GM18870 (cell line): ENCODE measurements at regions not wholly inside any gene's neighbourhood (a gene's known extent, or its start where the extent isn't known, plus 50 kb on each side); places are given as distances from the start of the nearest gene placed in this dataset.
"Not testable (repeated sequence)": the region's sequence is repeated elsewhere in the genome, so short reads cannot be mapped to it uniquely, and the experiment has no call there.

Experiments used
- ATAC-seq: cut with Tn5 transposase; IDR thresholded peaks from one replicate; pipeline ENCODE4 v1.9.1; 2021; ENCODE audit warnings: moderate library complexity; ENCODE audit not compliant: unreplicated experiment

DNA sequence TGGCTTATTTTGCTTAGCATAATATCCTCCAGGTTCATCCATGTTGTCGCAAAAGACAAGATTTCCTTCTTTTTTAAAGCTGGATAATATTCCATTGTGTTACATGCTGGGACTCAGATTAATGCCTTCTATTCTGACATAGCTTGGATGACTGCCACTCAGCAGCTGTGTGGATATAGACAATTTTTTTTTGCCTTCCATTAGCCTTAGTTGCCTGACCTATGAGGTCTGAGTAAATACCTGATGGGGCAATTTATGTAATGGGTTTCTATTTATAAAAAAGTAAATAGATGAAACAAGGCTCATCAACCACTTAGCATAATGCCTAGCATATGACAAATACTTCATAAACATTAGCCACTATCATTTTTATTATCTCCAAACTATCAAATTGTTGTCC is 515.4 kb downstream of the ZNF674 start:
- no peak for ATAC-seq

DNA sequence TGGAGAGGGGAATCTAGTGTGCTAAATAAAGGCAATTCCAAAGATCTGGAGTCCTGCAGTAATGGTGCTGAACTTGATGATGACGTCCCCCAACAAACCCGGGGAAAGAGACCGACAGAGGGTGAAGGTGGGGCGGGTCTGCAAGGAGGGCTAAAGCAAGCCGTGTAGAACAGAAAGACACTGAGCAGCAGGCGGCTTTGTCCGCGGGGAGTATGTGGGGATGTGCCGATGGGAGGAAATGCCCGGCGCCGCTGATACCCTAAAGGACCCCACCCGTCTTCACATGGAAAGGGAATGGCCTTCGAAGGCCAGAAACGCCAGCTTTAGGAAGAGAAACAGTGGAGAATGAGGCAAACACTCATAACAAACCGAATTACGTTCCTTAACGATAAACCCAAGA is 528.9 kb downstream of the ZNF674 start:
- no peak for ATAC-seq

DNA sequence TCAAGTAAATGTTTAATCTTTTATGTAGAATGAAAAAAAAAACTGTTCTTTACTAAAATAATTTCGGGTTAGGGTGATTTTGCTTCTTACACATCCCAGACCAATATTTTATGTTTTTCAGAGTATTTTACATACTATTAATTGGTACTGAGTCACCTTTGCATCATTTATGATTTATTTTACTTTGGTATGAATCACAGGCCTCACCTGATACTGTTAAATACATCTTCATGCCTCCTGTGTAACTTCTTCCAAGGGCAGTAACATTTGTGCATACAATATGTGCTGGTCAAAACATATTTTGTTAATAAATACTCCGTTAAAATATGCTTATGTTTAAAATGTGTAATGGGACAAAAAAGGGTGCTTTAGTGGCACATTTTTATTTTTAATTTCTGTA is 529.6 kb downstream of the ZNF674 start:
- ATAC-seq: no peak

DNA sequence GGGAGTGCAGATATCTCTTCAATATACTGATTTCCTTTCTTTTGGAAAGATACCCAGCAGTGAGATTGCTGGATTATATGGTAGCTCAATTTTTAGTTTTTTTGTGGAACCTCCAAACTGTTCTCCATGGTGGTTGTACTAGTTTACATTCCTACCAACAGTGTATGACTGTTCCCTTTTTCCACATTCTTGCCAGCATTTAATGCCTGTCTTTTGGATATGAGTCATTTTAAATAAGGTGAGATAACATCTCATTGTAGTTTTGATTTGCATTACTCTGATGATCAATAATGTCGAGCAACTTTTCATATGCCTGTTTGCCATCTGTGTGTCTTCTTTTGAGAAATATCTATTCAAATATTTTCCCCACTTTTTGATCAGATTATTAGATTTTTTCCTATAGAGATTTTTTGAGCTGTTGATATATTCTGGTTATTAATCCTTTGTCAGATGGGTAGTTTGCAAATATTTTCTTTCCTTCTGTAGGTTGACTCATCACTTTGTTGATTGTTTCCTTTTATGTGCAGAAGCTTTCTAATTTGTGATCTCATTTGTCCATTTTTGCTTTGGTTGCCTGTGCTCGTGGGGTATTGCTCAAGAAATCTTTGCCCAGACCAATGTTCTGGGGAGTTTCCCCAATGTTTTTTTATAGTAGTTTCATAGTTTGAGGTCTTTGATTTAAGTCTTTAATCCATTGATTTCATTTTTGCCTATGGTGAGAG is 552.7 kb downstream of the ZNF674 start:
- ATAC-seq: no peak

DNA sequence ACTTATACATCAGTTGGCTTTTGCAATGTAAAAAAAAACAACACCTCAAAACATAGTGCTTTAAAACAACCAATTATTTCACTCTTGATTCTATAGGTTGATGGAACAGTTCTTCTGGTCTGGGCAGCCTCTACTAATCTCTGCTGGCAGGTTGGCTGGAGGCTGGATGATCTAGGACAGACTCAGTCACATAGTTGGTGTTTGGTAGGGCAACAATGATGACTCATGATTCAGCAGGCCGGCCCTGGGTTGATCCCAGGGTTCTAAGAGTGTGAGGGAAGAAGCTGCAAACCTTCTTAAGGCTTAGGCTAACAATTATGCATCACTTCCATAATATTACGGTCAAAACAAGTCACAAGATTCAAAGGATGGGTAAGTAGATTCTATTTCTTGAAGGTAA is 558.2 kb downstream of the ZNF674 start:
- no peak for ATAC-seq

DNA sequence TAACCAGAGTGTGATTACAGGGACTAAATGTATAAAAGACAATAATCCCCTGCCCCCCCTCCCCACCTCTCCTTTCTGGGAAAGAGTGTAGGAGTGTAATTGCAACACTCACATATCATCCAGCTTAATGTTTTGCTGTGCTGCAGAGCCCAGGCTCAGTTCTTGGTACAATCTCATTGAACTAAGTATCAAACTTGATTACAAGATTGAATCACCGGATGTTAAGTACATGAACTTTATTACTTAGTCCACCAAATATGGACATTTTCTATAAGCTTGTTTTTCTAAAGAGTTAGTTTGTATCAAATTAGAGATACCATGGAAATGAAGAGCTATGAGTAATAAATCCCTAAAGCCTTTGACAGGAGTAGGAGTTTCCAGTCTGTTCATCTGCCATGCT is 559.1 kb downstream of the ZNF674 start:
- ATAC-seq: no peak

DNA sequence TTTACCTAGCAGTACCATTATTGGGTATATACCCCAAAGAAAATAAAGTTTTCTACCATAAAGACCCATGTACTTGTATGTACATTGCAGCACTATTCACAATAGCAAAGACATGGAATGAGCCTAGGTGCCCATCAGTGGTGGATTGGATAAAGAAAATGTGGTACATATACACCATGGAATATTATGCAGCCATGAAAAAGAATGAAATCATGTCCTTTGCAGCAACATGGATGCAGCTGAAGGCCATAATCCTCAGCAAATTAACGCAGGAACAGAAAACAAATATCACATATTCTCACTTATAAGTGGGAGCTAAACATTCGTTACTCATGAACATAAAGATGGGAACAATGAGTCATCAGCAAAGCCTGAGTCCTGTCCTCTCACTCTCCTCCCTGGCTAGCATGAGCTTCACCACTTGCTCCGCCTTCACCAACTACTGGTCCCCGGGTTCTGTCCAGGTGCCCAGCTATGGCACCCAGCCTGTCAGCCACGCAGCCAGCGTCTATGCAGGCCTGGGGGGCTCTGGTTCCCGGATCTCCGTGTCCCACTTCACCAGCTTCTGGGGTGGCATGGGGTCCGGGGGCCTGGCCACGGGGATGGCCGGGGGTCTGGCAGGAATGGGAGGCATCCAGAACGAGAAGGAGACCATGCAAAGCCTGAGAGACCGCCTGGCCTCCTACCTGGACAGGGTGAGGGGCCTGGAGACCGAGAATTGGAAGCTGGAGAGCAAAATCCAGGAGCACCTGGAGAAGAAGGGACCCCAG is 562.1 kb downstream of the ZNF674 start:
- not testable (repeated sequence) for ATAC-seq

DNA sequence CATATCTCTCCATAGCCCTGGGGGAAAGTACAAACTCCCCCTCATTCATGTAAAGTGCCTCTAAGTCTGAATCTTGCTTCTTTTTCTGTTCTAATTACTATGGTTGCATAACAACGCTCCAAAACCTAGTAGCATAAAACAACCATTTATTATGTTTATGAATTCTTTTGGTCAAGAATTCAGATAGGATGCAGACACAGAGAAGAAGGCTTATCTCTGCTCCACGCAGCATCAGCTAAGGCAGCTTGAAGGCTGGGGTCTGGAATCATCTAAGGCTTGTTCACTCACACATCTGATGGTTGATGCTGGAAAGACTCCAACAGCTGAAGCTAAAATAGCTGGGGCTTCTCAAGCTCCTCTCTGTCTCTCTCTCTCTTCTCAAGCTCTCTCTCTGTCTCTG is 564.5 kb downstream of the ZNF674 start:
- ATAC-seq: no peak

DNA sequence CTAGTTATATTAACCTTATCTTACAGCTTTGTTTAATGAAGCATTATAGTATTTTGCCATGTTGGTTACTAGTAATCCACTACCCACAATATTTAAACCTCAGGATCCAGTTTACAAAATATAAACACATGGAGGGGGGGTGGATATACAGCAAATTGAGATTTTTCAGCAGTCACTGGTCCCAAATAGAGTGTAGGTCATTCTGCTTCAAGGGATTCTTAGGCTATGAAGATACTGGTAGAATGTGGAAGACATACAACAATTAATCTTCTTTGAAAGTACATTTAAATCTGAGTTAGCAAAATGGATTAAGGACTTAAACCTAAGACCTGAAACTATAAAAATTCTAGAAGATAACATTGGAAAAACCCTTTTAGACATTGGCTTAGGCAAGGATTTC is 569.6 kb downstream of the ZNF674 start:
- no peak for ATAC-seq

DNA sequence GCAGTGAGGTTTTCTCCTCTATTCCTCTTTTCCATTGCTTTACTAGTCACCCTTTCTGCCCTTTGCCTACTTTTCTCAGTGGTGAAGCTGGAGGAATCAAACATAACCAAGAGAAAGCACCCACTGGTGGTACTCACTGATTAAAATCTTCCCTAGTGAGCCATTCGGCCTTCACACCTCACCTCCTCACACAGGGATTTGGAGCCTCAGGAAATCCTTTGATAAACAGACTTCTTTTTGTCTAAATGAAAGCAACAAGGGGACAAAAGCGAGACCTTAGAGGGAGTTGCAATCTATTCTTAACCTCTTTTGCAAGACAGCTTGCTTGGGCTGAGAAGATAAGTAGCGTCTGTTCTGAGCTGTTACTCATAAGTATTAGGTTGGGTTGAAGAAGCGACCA is 572.6 kb downstream of the ZNF674 start:
- no peak for ATAC-seq

DNA sequence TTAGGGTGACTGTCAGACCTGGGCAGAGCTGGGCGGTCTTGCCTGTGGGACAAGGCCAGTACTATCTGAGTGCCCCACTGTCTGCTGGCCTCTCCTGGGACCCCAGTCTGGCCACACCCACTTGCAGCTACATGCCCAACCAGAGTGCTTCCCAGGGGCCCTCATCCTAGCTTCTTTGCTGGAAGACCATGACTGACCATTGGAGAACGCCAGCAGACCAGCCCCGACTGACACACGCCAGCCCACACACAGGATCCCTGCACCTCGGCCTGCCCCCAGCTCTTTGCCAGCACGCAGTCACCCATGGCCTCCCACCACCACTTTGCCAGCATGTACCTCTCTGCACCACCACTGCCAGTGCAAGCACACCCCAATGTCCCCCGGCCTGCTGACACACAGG is 585.7 kb downstream of the ZNF674 start:
- ATAC-seq: no peak

DNA sequence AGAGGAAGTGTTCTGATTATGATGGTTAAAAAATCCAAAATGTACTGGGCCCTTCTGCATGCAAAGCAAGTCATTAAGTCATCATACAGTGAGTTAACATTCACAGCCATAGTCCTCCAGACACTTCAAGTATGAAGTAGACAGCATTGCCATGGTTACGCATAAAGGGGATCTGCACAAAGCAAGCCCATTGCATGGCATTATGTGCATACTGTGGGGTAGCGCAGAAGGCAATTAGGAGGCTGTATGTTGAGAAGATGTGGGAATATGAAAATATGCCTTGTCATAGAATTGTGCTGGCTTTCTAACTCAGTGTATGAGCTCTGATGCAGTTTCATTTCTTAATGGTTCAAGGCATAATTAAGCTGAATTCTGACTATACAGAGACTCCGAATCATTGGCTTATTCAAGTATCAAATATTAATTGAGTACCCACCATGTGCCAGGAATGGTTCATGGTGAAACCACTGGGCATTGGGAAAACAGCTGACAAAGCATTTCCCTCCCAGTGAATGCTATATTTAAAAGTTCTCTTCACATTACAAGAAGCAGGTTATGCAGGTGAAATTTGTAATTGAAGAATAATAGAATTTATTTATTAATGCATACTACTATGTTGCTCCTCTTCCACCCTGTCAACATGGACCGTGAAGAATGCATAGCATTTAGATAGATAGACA is 588.9 kb downstream of the ZNF674 start:
- no peak for ATAC-seq

DNA sequence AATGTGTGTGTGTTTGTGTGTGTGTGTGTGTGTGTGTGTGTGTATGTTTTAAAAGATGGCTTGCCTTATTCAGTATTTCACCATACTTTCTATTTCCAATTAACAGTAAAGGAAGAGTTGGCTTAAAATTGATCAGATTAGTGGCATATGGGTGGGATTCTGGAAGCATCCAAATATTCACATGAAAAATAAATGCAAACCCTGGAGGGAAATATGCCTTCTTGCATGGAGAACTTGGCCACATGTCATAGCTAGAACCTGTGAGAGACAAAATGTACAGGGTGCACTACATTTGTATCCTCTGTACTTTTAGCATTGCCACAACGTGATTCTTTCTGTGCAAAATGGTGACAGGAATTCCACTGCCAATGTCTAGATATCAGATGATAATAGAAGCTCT is 589.6 kb downstream of the ZNF674 start:
- no peak for ATAC-seq

DNA sequence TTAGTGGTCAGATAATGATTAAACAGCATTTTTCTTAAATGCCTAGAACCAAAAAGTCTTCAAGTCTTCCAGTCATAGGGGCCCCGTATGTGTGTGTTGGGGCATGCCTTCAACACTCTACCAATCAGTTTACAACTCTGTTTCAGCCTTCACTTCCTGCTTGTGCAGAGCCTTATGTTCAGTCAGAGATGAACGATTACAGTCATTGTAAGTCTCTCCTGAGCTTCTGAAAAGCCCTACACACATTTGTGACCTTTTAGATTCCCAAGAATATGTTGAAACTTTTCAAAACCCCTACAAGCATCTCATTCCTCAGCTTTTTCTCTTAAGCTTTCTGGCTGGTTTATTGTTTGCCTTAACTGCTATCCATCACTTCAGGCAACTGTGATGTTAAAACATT is 591.2 kb downstream of the ZNF674 start:
- no peak for ATAC-seq

DNA sequence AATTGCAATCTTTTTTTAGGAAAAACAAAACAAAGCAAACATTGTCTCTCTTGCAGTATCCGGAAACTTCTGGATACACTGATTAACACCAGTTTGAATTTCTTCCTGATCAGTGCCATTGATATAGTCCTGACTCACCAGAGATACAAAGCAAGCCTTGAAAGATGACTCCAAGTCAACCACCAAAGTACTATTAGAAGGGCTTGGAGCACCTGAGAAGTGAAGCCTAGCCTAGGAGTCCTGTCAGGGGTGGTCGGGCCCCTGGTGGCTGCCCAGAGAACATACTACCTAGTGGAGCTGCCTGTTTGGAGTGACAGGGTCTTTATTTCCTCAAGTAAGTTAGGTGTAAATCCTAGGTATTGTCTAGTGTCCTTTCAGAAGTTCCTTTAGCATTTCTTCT is 593.2 kb downstream of the ZNF674 start:
- ATAC-seq: no peak

DNA sequence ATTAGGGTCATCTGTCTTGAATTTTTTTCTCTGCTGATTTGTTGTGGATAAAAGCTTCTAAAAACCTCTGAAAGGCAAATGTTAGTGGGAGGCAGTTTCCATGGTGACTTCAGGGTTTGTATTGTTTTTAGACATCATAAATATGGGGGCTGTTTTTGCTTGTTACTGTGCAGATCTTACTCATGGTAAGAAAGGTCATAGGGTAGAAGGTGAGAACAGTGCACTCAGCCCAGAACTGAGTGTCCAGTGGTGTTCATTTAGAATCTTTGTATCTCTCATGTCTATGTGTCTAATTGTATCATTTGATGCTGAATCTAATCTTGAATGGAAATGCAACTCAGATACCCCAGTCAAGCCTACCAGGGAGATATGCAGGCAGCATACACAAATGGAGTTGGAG is 609.8 kb downstream of the ZNF674 start:
- ATAC-seq: no peak

DNA sequence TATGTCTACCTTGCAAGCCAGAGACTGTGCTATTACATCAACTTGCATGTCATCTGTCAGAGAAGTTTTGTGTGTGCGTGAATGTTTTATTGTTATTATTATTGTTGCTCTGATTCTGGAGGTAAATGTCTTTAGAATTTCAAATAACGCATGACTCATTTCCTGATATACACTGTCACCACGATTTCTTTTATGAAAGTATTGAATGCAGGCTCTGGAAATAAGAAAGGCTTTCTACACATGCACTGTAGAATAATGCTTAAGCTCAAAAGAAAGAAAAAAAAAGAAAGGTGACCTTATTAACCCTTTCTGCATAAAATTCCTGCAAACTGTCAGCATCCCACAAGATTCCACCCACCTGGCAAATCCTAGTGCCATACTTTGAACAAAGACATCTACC is 632.9 kb downstream of the ZNF674 start:
- ATAC-seq: no peak

DNA sequence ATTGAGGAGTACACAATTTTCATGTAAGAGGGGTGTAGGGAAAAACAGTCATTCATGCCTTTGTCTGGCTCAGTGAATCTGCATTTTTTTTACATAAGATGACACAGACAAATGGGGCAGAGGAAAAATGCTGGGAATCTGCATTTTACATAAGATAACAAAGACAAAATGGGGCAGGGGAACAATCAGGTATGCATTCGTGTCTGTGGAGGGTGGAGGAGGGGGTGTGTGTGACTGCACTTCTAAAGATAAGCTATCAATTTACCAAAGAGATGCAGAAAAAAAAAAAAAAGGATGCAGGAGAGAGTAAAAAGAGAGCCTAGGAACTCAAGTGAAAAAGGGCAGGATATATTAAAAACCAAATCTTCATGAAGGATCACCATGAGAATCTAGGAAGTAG is 637.4 kb downstream of the ZNF674 start:
- no peak for ATAC-seq

DNA sequence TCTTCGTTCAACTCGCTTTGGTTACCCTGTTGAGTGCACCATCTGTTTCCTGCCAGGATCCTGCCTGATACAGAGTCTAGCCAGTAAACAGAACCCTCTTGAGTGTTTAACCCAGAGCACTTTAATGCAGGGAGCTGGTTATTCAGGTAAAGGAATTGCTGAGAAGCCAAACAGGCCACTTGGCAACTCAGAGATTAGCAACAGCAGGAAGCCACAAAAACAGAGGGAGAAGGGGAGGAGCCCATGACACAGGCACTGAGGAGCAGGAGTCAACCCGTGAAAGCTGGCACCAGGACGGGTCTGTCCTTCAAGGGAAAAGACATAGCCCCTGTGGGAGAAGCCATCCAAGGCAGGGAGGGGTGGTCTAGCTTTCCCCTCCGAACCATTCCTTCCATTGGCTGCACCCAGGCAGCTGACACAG is 641.4 kb downstream of the ZNF674 start:
- ATAC-seq: no peak

DNA sequence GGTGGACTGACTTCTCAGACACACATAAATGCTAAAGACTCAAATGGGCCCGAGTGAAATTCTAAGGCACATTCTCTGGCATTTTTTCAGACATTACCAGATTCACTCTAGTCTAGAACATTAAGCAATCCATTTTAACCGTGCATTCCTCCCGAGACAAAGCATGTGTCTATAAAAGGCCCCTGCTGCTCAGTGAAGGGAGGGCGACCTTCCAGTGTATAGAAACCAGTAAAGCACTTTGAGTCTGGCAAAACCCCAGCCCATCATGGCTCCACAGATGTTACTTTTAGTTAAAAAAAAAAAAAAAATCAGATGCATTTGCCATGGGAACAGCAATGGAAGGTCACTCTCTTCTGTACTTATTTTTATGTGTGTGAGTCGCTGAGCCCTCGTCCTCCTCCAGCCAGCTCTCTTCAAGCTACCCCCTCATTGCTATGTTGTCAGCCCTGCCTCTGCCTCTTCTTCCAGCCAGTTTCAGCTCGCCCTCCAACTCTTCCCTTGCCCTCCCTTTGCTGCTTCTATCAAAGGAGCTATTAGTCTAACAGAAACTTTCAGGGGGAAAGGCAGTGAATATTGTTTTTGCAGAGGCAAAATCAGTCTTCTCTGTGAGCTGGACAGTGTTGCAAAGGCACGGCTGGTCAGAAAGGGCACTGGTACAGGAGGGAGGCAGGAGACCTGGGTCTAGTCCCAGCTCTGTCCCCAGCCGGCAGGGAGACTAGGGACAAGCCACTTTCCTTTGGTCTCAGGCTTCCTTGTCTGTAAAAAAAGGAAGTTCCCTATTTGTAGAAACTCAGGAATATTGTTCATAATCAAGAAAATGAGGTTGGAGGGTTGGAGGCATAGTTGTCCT is 644.2 kb downstream of the ZNF674 start:
- ATAC-seq: no peak
